GM12864 (cell line): ENCODE measurements at regions not wholly inside any gene's neighbourhood (a gene's known extent, or its start where the extent isn't known, plus 50 kb on each side); places are given as distances from the start of the nearest gene placed in this dataset.

Experiments used
- DNase-seq: peaks from one replicate; pipeline ENCODE4 v3.0.0-alpha.2; 2011; ENCODE audit warnings: low read depth
- H3K4me3 ChIP-seq: 2 replicates; pipeline ENCODE4 v1.5.1; 2011; ENCODE audit warnings: mild to moderate bottlenecking, low read depth, low read length, control low read depth
- CTCF ChIP-seq: IDR thresholded peaks from 2 replicates; pipeline ENCODE4 v1.5.1; 2011; ENCODE audit warnings: low read depth, mild to moderate bottlenecking, moderate library complexity, low read length, control low read depth, inconsistent platforms; ENCODE audit errors: missing control alignments

- no peak overlapping the region for H3K4me3 ChIP-seq
- DNase-seq: no peak
- TF ChIP-seq CTCF: no peak
Measured at GRCh38 chr15:93497291-93497690, 408.3 kb upstream of the RGMA start.

GRCh38 chr15:93496888-93497287, 407.9 kb upstream of the RGMA start:
- no peak for TF ChIP-seq CTCF
- no peak overlapping the region for H3K4me3 ChIP-seq
- no peak for DNase-seq

- TF ChIP-seq CTCF: no peak
- no peak for DNase-seq
- no peak overlapping the region for H3K4me3 ChIP-seq
Measured at GRCh38 chr15:93495799-93496637, 407.0 kb upstream of the RGMA start.

GRCh38 chr15:93493172-93493571, 404.2 kb upstream of the RGMA start:
- DNase-seq: no peak
- H3K4me3 ChIP-seq: no peak overlapping the region
- TF ChIP-seq CTCF: no peak

- TF ChIP-seq CTCF: no peak
- DNase-seq: no peak
Measured at GRCh38 chr15:93491291-93491690, 402.3 kb upstream of the RGMA start.

GRCh38 chr15:93488296-93488713, 399.3 kb upstream of the RGMA start:
- H3K4me3 ChIP-seq: no peak overlapping the region
- TF ChIP-seq CTCF: no peak
- no peak for DNase-seq

More at GRCh38 chr15:93491291-93491690, 402.3 kb upstream of the RGMA start:
- no peak overlapping the region for H3K4me3 ChIP-seq
